SHP77 (cell line): ENCODE measurements at regions not wholly inside any gene's neighbourhood (a gene's known extent, or its start where the extent isn't known, plus 50 kb on each side); places are given as distances from the start of the nearest gene placed in this dataset.
"Not testable (repeated sequence)": the region's sequence is repeated elsewhere in the genome, so short reads cannot be mapped to it uniquely, and the experiment has no call there.

Experiments
- DNase-seq, 2 experiments: peaks; one replicate each; lab custom pipeline; 2025; lab: John Stamatoyannopoulos, UW

GRCh38 chr10:9036711-9037204, 982.3 kb downstream of the GATA3 start:
- no peak for DNase-seq

GRCh38 chr10:9038146-9038714, 983.7 kb downstream of the GATA3 start:
- no peak for DNase-seq

- DNase-seq: no peak
Measured at GRCh38 chr10:9043466-9043865, 989.0 kb downstream of the GATA3 start.

- DNase-seq: no peak
Measured at GRCh38 chr10:9045311-9045710, 990.8 kb downstream of the GATA3 start.

- no peak for DNase-seq
Measured at GRCh38 chr10:9051328-9051974, 997.0 kb downstream of the GATA3 start.

GRCh38 chr10:9052767-9053166, 998.3 kb downstream of the GATA3 start:
- no peak for DNase-seq

GRCh38 chr10:9056521-9056920, 1002.0 kb downstream of the GATA3 start:
- DNase-seq: no peak

- DNase-seq: not testable (repeated sequence)
Measured at GRCh38 chr10:9057293-9057692, 1002.8 kb downstream of the GATA3 start.

- no peak for DNase-seq
Measured at GRCh38 chr10:9060314-9060713, 1005.8 kb downstream of the GATA3 start.

- DNase-seq: no peak
Measured at GRCh38 chr10:9061871-9062270, 1007.4 kb downstream of the GATA3 start.

GRCh38 chr10:9066152-9066551, 1011.7 kb downstream of the GATA3 start:
- DNase-seq: no peak

GRCh38 chr10:9068003-9068402, 1013.5 kb downstream of the GATA3 start:
- DNase-seq: no peak

- DNase-seq: no peak
Measured at GRCh38 chr10:9069136-9069535, 1014.6 kb downstream of the GATA3 start.

GRCh38 chr10:9075420-9075819, 1020.9 kb downstream of the GATA3 start:
- DNase-seq: no peak

- no peak for DNase-seq
Measured at GRCh38 chr10:9076066-9076465, 1021.6 kb downstream of the GATA3 start.

GRCh38 chr10:9081253-9081652, 1026.8 kb downstream of the GATA3 start:
- DNase-seq: no peak

- no peak for DNase-seq
Measured at GRCh38 chr10:9081961-9082360, 1027.5 kb downstream of the GATA3 start.

- no peak for DNase-seq
Measured at GRCh38 chr10:9091530-9092093, 1037.1 kb downstream of the GATA3 start.

GRCh38 chr10:9096288-9096687, 1041.8 kb downstream of the GATA3 start:
- DNase-seq: no peak

GRCh38 chr10:9097206-9097990, 1042.9 kb downstream of the GATA3 start:
- no peak for DNase-seq

GRCh38 chr10:9097991-9098306, 1043.5 kb downstream of the GATA3 start:
- DNase-seq: no peak

- DNase-seq: no peak
Measured at GRCh38 chr10:9102026-9102425, 1047.5 kb downstream of the GATA3 start.

GRCh38 chr10:9103301-9103700, 1048.8 kb downstream of the GATA3 start:
- no peak for DNase-seq
